H1 (cell line): ENCODE measurements at regions not wholly inside any gene's neighbourhood (a gene's known extent, or its start where the extent isn't known, plus 50 kb on each side); places are given as distances from the start of the nearest gene placed in this dataset.

ENCODE experiments used
- CTCF ChIA-PET: fragments of 300-600 bp; sonication (Branson Sonifier 250); formaldehyde crosslinking; loops from one replicate; lab custom pipeline; 2021; ENCODE audit not compliant: partially characterized antibody; lab: Charles Lee
- POLR2A ChIA-PET: fragments of 300-600 bp; sonication (Branson Sonifier 250); formaldehyde crosslinking; loops from one replicate; lab custom pipeline; 2021; ENCODE audit warnings: inconsistent platforms; ENCODE audit not compliant: partially characterized antibody; lab: Charles Lee
- DNase-seq, 2 experiments: peaks; one replicate each; pipeline versions ENCODE4 v3.0.0 to v3.0.0-alpha.2; 2010 to 2022; ENCODE audit warnings: low spot score in 2 of 2, low read depth in 1 of 2, mixed read lengths in 1 of 2
- FAIRE-seq: peaks from 2 replicates; lab custom pipeline; 2011; peaks lifted over from hg19 to GRCh38; lab: Jason Lieb, UNC
- H2AFZ ChIP-seq: 2 replicates; pipeline ENCODE4 v1.8.1; 2012; ENCODE audit warnings: low read length, inconsistent platforms
- H2AK5ac ChIP-seq: 2 replicates; pipeline ENCODE4 v1.6.1; 2013; ENCODE audit warnings: low read depth, low read length
- H2BK120ac ChIP-seq: replicated peaks from 2 replicates; pipeline ENCODE3; 2013; ENCODE audit warnings: low read depth, low read length, inconsistent platforms
- H2BK12ac ChIP-seq: 2 replicates; pipeline ENCODE4 v1.6.1; 2013; ENCODE audit warnings: low read depth, low read length
- H2BK15ac ChIP-seq: 2 replicates; pipeline ENCODE4 v1.6.1; 2013; ENCODE audit warnings: low read length
- H2BK20ac ChIP-seq: 2 replicates; pipeline ENCODE4 v1.6.1; 2013; ENCODE audit warnings: low read length
- H2BK5ac ChIP-seq: 2 replicates; pipeline ENCODE4 v1.6.1; 2013; ENCODE audit warnings: low read depth, low read length
- H3K14ac ChIP-seq: 2 replicates; pipeline ENCODE4 v1.6.1; 2013; ENCODE audit warnings: inconsistent platforms; ENCODE audit not compliant: insufficient read length
- H3K18ac ChIP-seq: 2 replicates; pipeline ENCODE4 v1.6.1; 2013; ENCODE audit warnings: low read length; ENCODE audit errors: extremely low read depth
- H3K23ac ChIP-seq: 2 replicates; pipeline ENCODE4 v1.6.1; 2013; ENCODE audit warnings: inconsistent platforms; ENCODE audit not compliant: insufficient read length
- H3K23me2 ChIP-seq: 2 replicates; pipeline ENCODE4 v1.6.1; 2013; ENCODE audit warnings: low read depth, low read length
- H3K27ac ChIP-seq: 2 replicates; pipeline ENCODE4 v1.6.1; 2011; ENCODE audit warnings: low read depth, low read length, inconsistent platforms
- H3K27me3 ChIP-seq, 4 experiments: replicated peaks in 1 of 4; 1 replicate in 1 of 4; 2 replicates in 3 of 4; pipeline versions ENCODE4 v1.6.1 to v1.8.1; 2011 to 2013; ENCODE audit warnings: low read length in 3 of 4, mild to moderate bottlenecking in 3 of 4, inconsistent platforms in 2 of 4, mixed read lengths in 2 of 4, moderate library complexity in 1 of 4; ENCODE audit not compliant: control insufficient read depth in 3 of 4, insufficient read depth in 3 of 4; ENCODE audit errors: extremely low read depth in 1 of 4
- H3K36me3 ChIP-seq, 4 experiments: 2 replicates each; pipeline versions ENCODE4 v1.6.1 to v1.8.1; 2011 to 2013; ENCODE audit warnings: mild to moderate bottlenecking in 4 of 4, low read length in 3 of 4, moderate library complexity in 2 of 4, control low read depth in 1 of 4, inconsistent platforms in 1 of 4; ENCODE audit not compliant: insufficient read depth in 4 of 4, control insufficient read depth in 2 of 4
- H3K4ac ChIP-seq: replicated peaks from 2 replicates; pipeline ENCODE3; 2013; ENCODE audit warnings: low read length, low read depth, mixed read lengths, inconsistent platforms; ENCODE audit not compliant: insufficient read length
- H3K4me1 ChIP-seq, 4 experiments: replicated peaks in 1 of 4; 1 replicate in 1 of 4; 2 replicates in 3 of 4; pipeline versions ENCODE4 v1.6.1 to v1.8.1; 2011 to 2013; ENCODE audit warnings: low read length in 3 of 4, inconsistent platforms in 2 of 4, mixed read lengths in 1 of 4; ENCODE audit not compliant: insufficient read depth in 4 of 4, control insufficient read depth in 3 of 4
- H3K4me2 ChIP-seq, 2 experiments: 2 replicates each; pipeline versions ENCODE4 v1.6.1 to v1.8.1; 2011 to 2013; ENCODE audit warnings: low read depth in 2 of 2, low read length in 2 of 2, control low read depth in 1 of 2, inconsistent platforms in 1 of 2, mild to moderate bottlenecking in 1 of 2; ENCODE audit not compliant: insufficient read depth in 1 of 2
- H3K4me3 ChIP-seq, 4 experiments: fragments of 200-600, 300-600 bp in 1 of 4; sonication (generic), shearing (Covaris generic), sonication (Bioruptor Twin) in 1 of 4; 2 replicates each; pipeline versions ENCODE4 v1.5.1 to v1.8.1; 2011 to 2016; ENCODE audit warnings: low read length in 4 of 4, low read depth in 3 of 4, control low read depth in 2 of 4, inconsistent platforms in 2 of 4, mild to moderate bottlenecking in 2 of 4, mixed read lengths in 1 of 4, moderate library complexity in 1 of 4; ENCODE audit not compliant: insufficient read depth in 2 of 4; ENCODE audit errors: extremely low read depth in 1 of 4
- H3K56ac ChIP-seq: replicated peaks from 2 replicates; pipeline ENCODE3; 2013; ENCODE audit warnings: low read depth, mild to moderate bottlenecking, mixed read lengths, low read length, inconsistent platforms; ENCODE audit not compliant: insufficient read length
- H3K79me1 ChIP-seq: 2 replicates; pipeline ENCODE4 v1.6.1; 2013; ENCODE audit warnings: low read depth, low read length, control low read depth
- H3K79me2 ChIP-seq, 2 experiments: 2 replicates each; pipeline versions ENCODE4 v1.6.1 to v1.8.1; 2012 to 2013; ENCODE audit warnings: low read length in 2 of 2, mild to moderate bottlenecking in 2 of 2, inconsistent platforms in 1 of 2; ENCODE audit not compliant: insufficient read depth in 2 of 2, control insufficient read depth in 1 of 2
- H3K9ac ChIP-seq, 4 experiments: replicated peaks in 1 of 4; 1 replicate in 1 of 4; 2 replicates in 3 of 4; pipeline versions ENCODE4 v1.6.1 to v1.8.1; 2011 to 2013; ENCODE audit warnings: low read depth in 3 of 4, low read length in 3 of 4, control low read depth in 2 of 4, mild to moderate bottlenecking in 2 of 4, moderate library complexity in 2 of 4, inconsistent platforms in 1 of 4; ENCODE audit errors: extremely low read depth in 1 of 4
- H3K9me3 ChIP-seq, 2 experiments: 2 replicates each; pipeline versions ENCODE4 v1.6.1 to v1.8.1; 2012 to 2013; ENCODE audit warnings: mild to moderate bottlenecking in 2 of 2, moderate library complexity in 2 of 2, control low read depth in 1 of 2, inconsistent platforms in 1 of 2, low read depth in 1 of 2, low read length in 1 of 2, mixed read lengths in 1 of 2; ENCODE audit not compliant: insufficient read depth in 2 of 2
- H4K20me1 ChIP-seq, 2 experiments: replicated peaks in 1 of 2; 2 replicates each; pipeline versions ENCODE3 to v1.8.1; 2011 to 2013; ENCODE audit warnings: inconsistent platforms in 2 of 2, low read length in 2 of 2, mild to moderate bottlenecking in 1 of 2; ENCODE audit not compliant: insufficient read depth in 2 of 2, control insufficient read depth in 1 of 2
- H4K5ac ChIP-seq: 2 replicates; pipeline ENCODE4 v1.6.1; 2013; ENCODE audit warnings: low read length, low read depth, mixed read lengths, inconsistent platforms; ENCODE audit not compliant: insufficient read length
- H4K8ac ChIP-seq: 2 replicates; pipeline ENCODE4 v1.8.0; 2013; ENCODE audit warnings: mild to moderate bottlenecking, moderate library complexity, low read length, inconsistent platforms; ENCODE audit not compliant: insufficient read depth; ENCODE audit errors: extremely low read depth
- H4K91ac ChIP-seq: replicated peaks from 2 replicates; pipeline ENCODE3; 2013; ENCODE audit warnings: low read length, mixed read lengths, inconsistent platforms; ENCODE audit not compliant: insufficient read length
- ATF3 ChIP-seq: IDR thresholded peaks from 2 replicates; pipeline ENCODE4 v1.6.1; 2011; ENCODE audit warnings: low read depth, mild to moderate bottlenecking, low read length; ENCODE audit not compliant: insufficient read depth
- BRCA1 ChIP-seq: IDR thresholded peaks from 2 replicates; pipeline ENCODE4 v1.6.1; 2012; ENCODE audit warnings: low read depth, low read length, improper control_type of control experiment
- MAFK ChIP-seq: IDR thresholded peaks from 2 replicates; pipeline ENCODE4 v1.6.1; 2012; ENCODE audit warnings: low read depth, mild to moderate bottlenecking, improper control_type of control experiment, low read length
- WGBS, 2 experiments: shearing (Covaris generic) in 1 of 2; methylation state at CpG; one replicate each; pipeline versions ENCODE4 v1.1.6 to v1.1.7; 2013 to 2015; ENCODE audit warnings: low lambda C conversion rate in 2 of 2, mixed read lengths in 2 of 2, inconsistent platforms in 1 of 2, low coverage in 1 of 2, missing lambda C conversion rate in 1 of 2; ENCODE audit not compliant: insufficient replicate concordance in 2 of 2, insufficient coverage in 1 of 2, insufficient read length in 1 of 2; ENCODE audit errors: extremely low coverage in 1 of 2, missing lambda C conversion rate in 1 of 2; 5-methylcytosine and 5-hydroxymethylcytosine counted together

- Histone ChIP-seq H3K9ac (no peak overlapping the region), H3K23me2 (no peaks in the 10 kb centered on the region), H3K23ac (no peak overlapping the region), H3K4me1 (no peaks in the 10 kb centered on the region), H3K36me3 (no peaks in the 10 kb centered on the region), H4K5ac (no peak overlapping the region), H4K91ac (no peak overlapping the region), H3K79me1 (no peaks in the 10 kb centered on the region), H3K9me3 (peaks cover 0 to 5% of the 10 kb centered on the region in 2 experiments; a peak in 1 of 4 replicates), H3K27me3 (no peaks in the 10 kb centered on the region), H3K56ac (no peak overlapping the region), H2BK15ac (no peak overlapping the region), H3K79me2 (no peaks in the 10 kb centered on the region), H3K4me2 (no peak overlapping the region), H2BK120ac (no peak overlapping the region), H2AFZ (no peak overlapping the region), H2AK5ac (no peak overlapping the region), H4K20me1 (no peaks in the 10 kb centered on the region), H3K4ac (no peak overlapping the region), H2BK5ac (no peak overlapping the region), H3K27ac (no peak overlapping the region), H4K8ac (no peak overlapping the region), H3K18ac (no peak overlapping the region), H3K4me3 (no peak overlapping the region), H2BK20ac (no peak overlapping the region), H3K14ac (no peak overlapping the region), H2BK12ac (no peak overlapping the region)
- no peak for TF ChIP-seq BRCA1
- no peak for TF ChIP-seq MAFK
- TF ChIP-seq ATF3 = no peak
- POLR2A ChIA-PET = no interaction called here
- WGBS, 2 experiments = 59% methylated on average over 3 of the region's 3 CpGs; no CpG with 5 or more reads in 1 of the 2 experiments
- CTCF ChIA-PET = no interaction called here
- DNase-seq (no peak), FAIRE-seq (no peak)
Observed at GRCh38 chr14:55838529-55839052, 258.6 kb downstream of the KTN1 start.
